Ishikawa (cell line): ENCODE measurements at regions not wholly inside any gene's neighbourhood (a gene's known extent, or its start where the extent isn't known, plus 50 kb on each side); places are given as distances from the start of the nearest gene placed in this dataset.

Experiments used
- CEBPB ChIP-seq: IDR thresholded peaks from 2 replicates; pipeline ENCODE4 v1.6.1; 2012
- EP300 ChIP-seq: IDR thresholded peaks from 2 replicates; pipeline ENCODE4 v1.6.1; 2012; ENCODE audit warnings: borderline replicate concordance
- MAX ChIP-seq: IDR thresholded peaks from 2 replicates; pipeline ENCODE4 v1.6.1; 2012
- NFIC ChIP-seq: IDR thresholded peaks from 2 replicates; pipeline ENCODE4 v1.6.1; 2012
- RAD21 ChIP-seq: IDR thresholded peaks from 2 replicates; pipeline ENCODE4 v1.6.1; 2012; ENCODE audit warnings: low read depth
- TAF1 ChIP-seq: IDR thresholded peaks from 2 replicates; pipeline ENCODE4 v1.6.1; 2012; ENCODE audit warnings: low read depth, mild to moderate bottlenecking
- TEAD4 ChIP-seq: IDR thresholded peaks from 2 replicates; pipeline ENCODE4 v1.6.1; 2012
- USF1 ChIP-seq: IDR thresholded peaks from 2 replicates; pipeline ENCODE4 v1.6.1; 2012
- YY1 ChIP-seq: IDR thresholded peaks from 2 replicates; pipeline ENCODE4 v1.6.1; 2012; ENCODE audit warnings: low read depth
- ZBTB7A ChIP-seq: IDR thresholded peaks from 2 replicates; pipeline ENCODE4 v1.6.1; 2012; ENCODE audit warnings: low read depth

GRCh38 chr18:49694402-49694801 lies 118.9 kb downstream of the ACAA2 start:
- TF ChIP-seq EP300 (no peak), MAX (no peak), TAF1 (no peak), YY1 (no peak), CEBPB (no peak), TEAD4 (no peak), ZBTB7A (no peak), NFIC (no peak), USF1 (no peak), RAD21 (no peak)
